PC-9 (cell line): ENCODE measurements at regions not wholly inside any gene's neighbourhood (a gene's known extent, or its start where the extent isn't known, plus 50 kb on each side); places are given as distances from the start of the nearest gene placed in this dataset.

Experiments
- BruUV-seq: library from RNA; stranded (reverse); fragments of 400-500 nt; replicated peaks from 2 replicates; lab custom pipeline; 2021; lab: Mats Ljungman, UMichigan
- CTCF ChIA-PET: fragments of 300-600 bp; sonication (Branson Sonifier 250); formaldehyde crosslinking; loops from one replicate; lab custom pipeline; 2022; ENCODE audit warnings: antibody characterized with exemption; lab: Charles Lee
- POLR2A ChIA-PET: fragments of 300-600 bp; sonication (Branson Sonifier 250); formaldehyde crosslinking; loops from one replicate; lab custom pipeline; 2022; ENCODE audit warnings: antibody characterized with exemption; ENCODE audit not compliant: unreplicated experiment; lab: Charles Lee
- DNase-seq, 2 experiments: peaks; one replicate each; pipeline versions ENCODE4 v3.0.0 to v3.0.0-alpha.2; 2015 to 2022; ENCODE audit warnings: mixed read lengths in 1 of 2
- H2AFZ ChIP-seq: fragments of 200-600 bp; sonication (generic); 2 replicates; pipeline ENCODE4 v1.8.1; 2017; ENCODE audit warnings: antibody characterized with exemption
- H3F3A ChIP-seq: fragments of 200-600 bp; sonication (generic); 2 replicates; pipeline ENCODE4 v1.8.1; 2017; ENCODE audit warnings: antibody characterized with exemption, mild to moderate bottlenecking, low read depth; ENCODE audit not compliant: insufficient read depth
- H3K27ac ChIP-seq: fragments of 200-600 bp; sonication (generic); 2 replicates; pipeline ENCODE4 v1.6.1; 2016; ENCODE audit warnings: mixed run types
- H3K27me3 ChIP-seq: fragments of 200-600 bp; sonication (generic); 2 replicates; pipeline ENCODE4 v1.6.1; 2016; ENCODE audit warnings: low read depth, mixed run types; ENCODE audit not compliant: insufficient read depth
- H3K36me3 ChIP-seq: fragments of 200-600 bp; sonication (generic); 2 replicates; pipeline ENCODE4 v1.6.1; 2016; ENCODE audit warnings: low read depth, mixed run types
- H3K4me1 ChIP-seq: fragments of 200-600 bp; sonication (generic); replicated peaks from 2 replicates; pipeline ENCODE4 v1.6.1; 2016; ENCODE audit warnings: mixed run types; ENCODE audit not compliant: insufficient read depth
- H3K4me2 ChIP-seq: fragments of 200-600 bp; sonication (generic); 2 replicates; pipeline ENCODE4 v1.6.1; 2017; ENCODE audit warnings: mixed run types
- H3K4me3 ChIP-seq: fragments of 200-600 bp; sonication (generic); 2 replicates; pipeline ENCODE4 v1.6.1; 2016; ENCODE audit warnings: mixed run types
- H3K79me2 ChIP-seq: fragments of 200-600 bp; sonication (generic); 2 replicates; pipeline ENCODE4 v1.6.1; 2017; ENCODE audit warnings: low read depth, mixed run types
- H3K9me2 ChIP-seq: fragments of 200-600 bp; sonication (generic); 2 replicates; pipeline ENCODE4 v1.8.1; 2017; ENCODE audit warnings: mild to moderate bottlenecking; ENCODE audit not compliant: insufficient read depth
- H3K9me3 ChIP-seq: fragments of 200-600 bp; sonication (generic); 2 replicates; pipeline ENCODE4 v1.8.1; 2016; ENCODE audit warnings: low read depth; ENCODE audit not compliant: insufficient read depth
- H4K20me1 ChIP-seq: fragments of 200-600 bp; sonication (generic); 2 replicates; pipeline ENCODE4 v1.8.1; 2017; ENCODE audit not compliant: insufficient read depth
- CTCF ChIP-seq: fragments of 200-600 bp; sonication (generic); conservative IDR thresholded peaks from 2 replicates; pipeline ENCODE4 v1.6.1; 2017; ENCODE audit warnings: mixed run types, antibody characterized with exemption, mild to moderate bottlenecking, moderate library complexity
- EZH2 ChIP-seq: fragments of 200-600 bp; sonication (generic); IDR thresholded peaks from 2 replicates; pipeline ENCODE4 v1.8.0; 2017; ENCODE audit warnings: antibody characterized with exemption, low read depth
- intact Hi-C: fragments of 100-400 bp; cut with micrococcal nuclease; formaldehyde crosslinking; loops from one replicate; pipeline ENCODE4 v1.10.0; 2022; ENCODE audit not compliant: unreplicated experiment

GRCh38 chr13:75024602-75025001 is 457.4 kb downstream of the TBC1D4 start:
- H3K36me3 ChIP-seq, result no peaks in the 10 kb centered on the region
- no peaks in the 10 kb centered on the region for H3K79me2 ChIP-seq
- no peak for DNase-seq
- no peak overlapping the region for H3K27ac ChIP-seq
- intact Hi-C loops, result no loop called here
- H3K4me3 ChIP-seq, result no peak overlapping the region
- H2AFZ ChIP-seq, result no peak overlapping the region
- no peaks in the 10 kb centered on the region for H3F3A ChIP-seq
- no peaks in the 10 kb centered on the region for H3K9me3 ChIP-seq
- H3K4me2 ChIP-seq, result no peak overlapping the region
- H3K27me3 ChIP-seq, result no peaks in the 10 kb centered on the region
- H4K20me1 ChIP-seq, result no peaks in the 10 kb centered on the region
- ChIA-PET CTCF (no interaction called here), POLR2A (no interaction called here)
- H3K9me2 ChIP-seq, result no peaks in the 10 kb centered on the region
- TF ChIP-seq EZH2, result no peak
- no peak for TF ChIP-seq CTCF
- H3K4me1 ChIP-seq, result no peaks in the 10 kb centered on the region
- BruUV-seq, result no TSS peak

- no peaks in the 10 kb centered on the region for H3F3A ChIP-seq
- POLR2A ChIA-PET, result no interaction called here
Measured at GRCh38 chr13:75023609-75024008, 458.4 kb downstream of the TBC1D4 start.

GRCh38 chr13:75021151-75021550 is 460.8 kb downstream of the TBC1D4 start:
- BruUV-seq, result no TSS peak
- H3K27ac ChIP-seq, result no peak overlapping the region
- H3K9me3 ChIP-seq, result no peaks in the 10 kb centered on the region
- no peaks in the 10 kb centered on the region for H3K36me3 ChIP-seq
- no peaks in the 10 kb centered on the region for H3K79me2 ChIP-seq
- no peaks in the 10 kb centered on the region for H3F3A ChIP-seq
- no peaks in the 10 kb centered on the region for H4K20me1 ChIP-seq
- intact Hi-C loops, result no loop called here
- H2AFZ ChIP-seq, result no peak overlapping the region
- no peak overlapping the region for H3K4me2 ChIP-seq
- no peaks in the 10 kb centered on the region for H3K4me1 ChIP-seq
- H3K9me2 ChIP-seq, result no peaks in the 10 kb centered on the region
- no peaks in the 10 kb centered on the region for H3K27me3 ChIP-seq
- TF ChIP-seq EZH2 (no peak), CTCF (no peak)
- H3K4me3 ChIP-seq, result no peak overlapping the region
- CTCF ChIA-PET, result no interaction called here
- no peak for DNase-seq
- POLR2A ChIA-PET, result no interaction called here

More at GRCh38 chr13:75023609-75024008, 458.4 kb downstream of the TBC1D4 start:
- BruUV-seq, result no TSS peak
- Histone ChIP-seq H3K9me2 (no peaks in the 10 kb centered on the region), H4K20me1 (no peaks in the 10 kb centered on the region), H3K79me2 (no peaks in the 10 kb centered on the region), H3K4me2 (no peak overlapping the region), H3K9me3 (no peaks in the 10 kb centered on the region), H3K4me3 (no peak overlapping the region), H3K4me1 (no peaks in the 10 kb centered on the region), H2AFZ (no peak overlapping the region), H3K27me3 (no peaks in the 10 kb centered on the region), H3K27ac (no peak overlapping the region), H3K36me3 (no peaks in the 10 kb centered on the region)
- no peak for DNase-seq
- TF ChIP-seq CTCF (no peak), EZH2 (no peak)
- CTCF ChIA-PET, result no interaction called here
- intact Hi-C loops, result no loop called here
